Mucosa of descending colon (tissue), 3 donors: ENCODE measurements at regions not wholly inside any gene's neighbourhood (a gene's known extent, or its start where the extent isn't known, plus 50 kb on each side); places are given as distances from the start of the nearest gene placed in this dataset.

Experiments used
- ATAC-seq: fragments of 200-7000 bp; cut with Tn5 transposase; one replicate; pipeline ENCODE4 v1.9.1; 2020; ENCODE audit warnings: mild to moderate bottlenecking, moderate library complexity
- DNase-seq, 3 donors: peaks; one replicate each; pipeline ENCODE4 v3.0.0-alpha.2; 2020
- H3K36me3 ChIP-seq: fragments of 200-600 bp; one replicate; pipeline ENCODE4 v1.8.0; 2021; ENCODE audit warnings: low read depth, mild to moderate bottlenecking
- H3K4me1 ChIP-seq: fragments of 200-600 bp; one replicate; pipeline ENCODE4 v1.8.0; 2021; ENCODE audit warnings: low read depth, mild to moderate bottlenecking
- H3K4me3 ChIP-seq: fragments of 200-600 bp; one replicate; pipeline ENCODE4 v1.8.0; 2021; ENCODE audit warnings: mild to moderate bottlenecking
- H3K9me3 ChIP-seq: fragments of 200-600 bp; one replicate; pipeline ENCODE4 v1.8.0; 2021; ENCODE audit warnings: mild to moderate bottlenecking
- intact Hi-C, 2 donors: fragments of 100-400 bp; cut with DNase I in 1 of 2; cut with micrococcal nuclease in 1 of 2; formaldehyde crosslinking; loops; one replicate each; pipeline versions ENCODE4 v1.11.0 to v1.11.1; 2022; cut with DNase I, micrococcal nuclease
- TF ChIP-seq, protein P1 (sequence below): fragments of 200-600 bp; IDR thresholded peaks from one replicate; pipeline ENCODE4 v1.8.0; 2022; ENCODE audit warnings: antibody characterized with exemption, mild to moderate bottlenecking
- donor health status: DM: no; HTN: no; CAD: no; lungs with moderate emphysema.
- donor health status: DM: no; HTN: no; CAD: no.
- donor health status: DM: no; HTN: yes; CAD: no.

GRCh38 chr12:113674996-113675395 is 203.3 kb upstream of the LHX5 start:
- DNase-seq (no peak), ATAC-seq (no peak)
- no peaks in the 10 kb centered on the region for H3K36me3 ChIP-seq
- TF ChIP-seq, protein P1, sequence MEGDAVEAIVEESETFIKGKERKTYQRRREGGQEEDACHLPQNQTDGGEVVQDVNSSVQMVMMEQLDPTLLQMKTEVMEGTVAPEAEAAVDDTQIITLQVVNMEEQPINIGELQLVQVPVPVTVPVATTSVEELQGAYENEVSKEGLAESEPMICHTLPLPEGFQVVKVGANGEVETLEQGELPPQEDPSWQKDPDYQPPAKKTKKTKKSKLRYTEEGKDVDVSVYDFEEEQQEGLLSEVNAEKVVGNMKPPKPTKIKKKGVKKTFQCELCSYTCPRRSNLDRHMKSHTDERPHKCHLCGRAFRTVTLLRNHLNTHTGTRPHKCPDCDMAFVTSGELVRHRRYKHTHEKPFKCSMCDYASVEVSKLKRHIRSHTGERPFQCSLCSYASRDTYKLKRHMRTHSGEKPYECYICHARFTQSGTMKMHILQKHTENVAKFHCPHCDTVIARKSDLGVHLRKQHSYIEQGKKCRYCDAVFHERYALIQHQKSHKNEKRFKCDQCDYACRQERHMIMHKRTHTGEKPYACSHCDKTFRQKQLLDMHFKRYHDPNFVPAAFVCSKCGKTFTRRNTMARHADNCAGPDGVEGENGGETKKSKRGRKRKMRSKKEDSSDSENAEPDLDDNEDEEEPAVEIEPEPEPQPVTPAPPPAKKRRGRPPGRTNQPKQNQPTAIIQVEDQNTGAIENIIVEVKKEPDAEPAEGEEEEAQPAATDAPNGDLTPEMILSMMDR = no peak
- no peak overlapping the region for H3K4me3 ChIP-seq
- no peaks in the 10 kb centered on the region for H3K4me1 ChIP-seq
- intact Hi-C loops = no loop called here
- no peaks in the 10 kb centered on the region for H3K9me3 ChIP-seq

- intact Hi-C loops = no loop called here
- H3K4me1 ChIP-seq = no peaks in the 10 kb centered on the region
- H3K36me3 ChIP-seq = no peaks in the 10 kb centered on the region
- H3K4me3 ChIP-seq = no peak overlapping the region
- ATAC-seq = no peak
- TF ChIP-seq, protein P1 = no peak
- DNase-seq = no peak
- H3K9me3 ChIP-seq = no peaks in the 10 kb centered on the region
Observed at GRCh38 chr12:113674302-113674701, 202.6 kb upstream of the LHX5 start.

DNA sequence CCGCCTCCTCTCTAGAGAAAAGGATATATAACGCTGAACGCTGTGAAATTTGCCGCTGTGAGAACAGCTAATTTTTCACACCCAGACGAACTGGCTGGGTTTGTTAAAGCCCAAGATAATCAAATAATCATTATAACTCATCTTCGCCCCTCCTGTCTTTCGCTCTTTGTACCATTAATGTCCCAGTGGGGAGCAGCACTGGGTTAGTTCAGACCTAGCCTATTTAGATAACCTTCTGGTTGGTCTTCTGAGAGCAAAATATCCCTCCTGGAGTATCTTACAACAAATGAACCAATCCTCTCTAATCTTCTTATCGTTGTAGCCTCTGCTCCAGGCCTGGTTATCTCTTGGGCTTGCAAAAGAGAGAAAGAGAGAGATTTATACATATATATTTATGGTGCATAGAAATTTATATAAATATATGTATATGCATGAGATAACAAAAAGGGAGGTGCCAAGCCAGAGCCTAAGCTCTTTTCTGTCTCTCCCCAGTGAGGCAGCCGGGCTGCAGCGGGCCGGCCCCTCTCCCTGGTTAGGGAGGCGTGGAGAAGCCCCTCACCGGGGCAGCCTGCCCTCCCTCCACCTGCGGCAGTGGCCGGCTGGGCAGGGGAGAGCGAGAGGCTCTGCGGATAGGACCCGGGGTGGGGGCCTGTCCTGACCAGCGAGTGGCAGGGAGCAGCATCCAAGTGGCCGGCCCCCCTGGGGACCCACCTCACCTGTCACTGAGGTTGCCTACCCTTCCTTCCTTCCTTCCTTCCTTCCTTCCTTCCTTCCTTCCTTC is 202.0 kb upstream of the LHX5 start:
- H3K4me1 ChIP-seq = no peaks in the 10 kb centered on the region
- DNase-seq (no peak), ATAC-seq (no peak)
- TF ChIP-seq, protein P1 = no peak
- no peaks in the 10 kb centered on the region for H3K36me3 ChIP-seq
- intact Hi-C loops = no loop called here
- no peak overlapping the region for H3K4me3 ChIP-seq
- no peaks in the 10 kb centered on the region for H3K9me3 ChIP-seq

- H3K4me1 ChIP-seq = no peaks in the 10 kb centered on the region
- H3K4me3 ChIP-seq = no peak overlapping the region
- intact Hi-C loops = no loop called here
- ATAC-seq (no peak), DNase-seq (no peak)
- no peaks in the 10 kb centered on the region for H3K36me3 ChIP-seq
- TF ChIP-seq, protein P1 = no peak
- no peaks in the 10 kb centered on the region for H3K9me3 ChIP-seq
Observed at GRCh38 chr12:113670742-113671141, 199.1 kb upstream of the LHX5 start.

DNA sequence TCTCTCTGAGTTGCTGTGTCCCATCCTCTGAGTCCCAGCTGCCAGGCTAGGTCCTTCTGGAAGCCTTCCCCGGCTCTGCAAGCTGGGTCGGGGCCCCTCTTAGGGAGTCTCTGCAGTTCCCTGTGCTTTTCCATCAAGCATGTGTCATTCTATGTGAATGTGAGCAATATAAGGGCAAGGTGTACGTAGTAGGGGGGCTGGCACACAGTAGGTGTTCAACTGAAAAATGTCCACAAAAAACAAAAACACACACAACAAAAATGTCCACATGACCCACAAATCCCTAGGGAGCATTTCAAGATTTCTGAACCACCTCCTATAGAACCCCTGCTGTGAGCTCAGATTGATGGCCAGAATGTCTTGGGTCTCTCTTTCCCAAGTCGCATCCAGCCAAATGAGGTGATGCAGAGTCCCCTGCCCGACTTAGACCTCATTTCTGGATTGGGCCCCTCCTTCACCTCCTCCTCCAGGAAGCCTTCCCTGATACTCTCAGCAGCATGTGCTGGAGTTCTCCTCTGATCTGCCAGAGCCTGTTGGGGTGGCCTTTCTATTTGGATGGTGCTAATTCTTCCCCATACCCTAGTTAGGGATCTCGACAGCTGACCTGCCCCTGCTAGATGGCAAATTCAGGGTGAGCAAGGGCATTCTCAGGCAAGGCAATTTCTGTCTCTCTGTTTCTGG is 196.1 kb upstream of the LHX5 start:
- no peak overlapping the region for H3K4me3 ChIP-seq

More for the DNA sequence above, 196.1 kb upstream of the LHX5 start:
- intact Hi-C loops = no loop called here
- Histone ChIP-seq H3K4me1 (no peaks in the 10 kb centered on the region), H3K36me3 (no peaks in the 10 kb centered on the region), H3K9me3 (no peaks in the 10 kb centered on the region)
- ATAC-seq = no peak
- TF ChIP-seq, protein P1 = no peak
- DNase-seq = no peak
